ENCODE measurements at regions not wholly inside any gene's neighbourhood (a gene's known extent, or its start where the extent isn't known, plus 50 kb on each side); places are given as distances from the start of the nearest gene placed in this dataset.

GRCh38 chr13:63088226-63088625 lies 1672.6 kb upstream of the PCDH20 start:
- Histone ChIP-seq H3K9me3 (no peaks in the 10 kb centered on the region), H3K27ac (no peak overlapping the region), H3K36me3 (no peaks in the 10 kb centered on the region), H3K27me3 (no peaks in the 10 kb centered on the region), H3K4me1 (no peaks in the 10 kb centered on the region), H3K4me3 (no peak overlapping the region)
- no peak for DNase-seq (ENCODE audit: low spot score)
- no peak for TF ChIP-seq CTCF (IDR thresholded peaks at IDR 0.05)

- no peaks in the 10 kb centered on the region for H3K4me1 ChIP-seq
Measured at GRCh38 chr13:63086286-63086685, 1670.6 kb upstream of the PCDH20 start.

DNA sequence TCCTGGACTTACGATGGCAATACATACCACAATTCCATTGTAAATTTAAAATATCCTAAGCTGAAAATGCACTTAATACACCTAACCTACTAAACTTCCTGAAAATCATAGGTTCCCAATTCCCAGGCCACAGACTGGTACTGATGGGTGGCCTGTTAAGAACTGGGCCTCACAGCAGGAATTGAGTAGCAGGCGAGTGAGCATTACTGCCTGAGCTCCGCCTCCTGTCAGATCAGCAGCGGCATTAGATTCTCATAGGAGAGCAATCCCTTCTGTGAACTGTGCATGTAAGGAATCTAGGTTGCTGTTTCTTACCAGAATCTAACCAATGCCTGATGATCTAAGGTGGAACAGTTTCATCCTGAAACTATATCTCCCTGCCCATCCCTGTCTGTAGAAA lies 1670.2 kb upstream of the PCDH20 start:
- Histone ChIP-seq H3K27ac (no peak overlapping the region), H3K36me3 (no peaks in the 10 kb centered on the region), H3K4me1 (no peaks in the 10 kb centered on the region), H3K27me3 (no peaks in the 10 kb centered on the region), H3K9me3 (peaks cover 0 to 10% of the 10 kb centered on the region in 2 donors), H3K4me3 (no peak overlapping the region)
- no peak for DNase-seq (ENCODE audit: low spot score)
- no peak for TF ChIP-seq CTCF (IDR thresholded peaks at IDR 0.05)

More at GRCh38 chr13:63086286-63086685, 1670.6 kb upstream of the PCDH20 start:
- no peaks in the 10 kb centered on the region for H3K27me3 ChIP-seq
- peaks cover 0 to 5% of the 10 kb centered on the region in 2 donors for H3K9me3 ChIP-seq
- no peak overlapping the region for H3K4me3 ChIP-seq
- H3K27ac ChIP-seq = no peak overlapping the region
- DNase-seq (ENCODE audit: low spot score) = no peak
- no peak for TF ChIP-seq CTCF (IDR thresholded peaks at IDR 0.05)
- no peaks in the 10 kb centered on the region for H3K36me3 ChIP-seq

- Histone ChIP-seq H3K9me3 (peaks cover 0 to 17% of the 10 kb centered on the region in 2 donors), H3K36me3 (no peaks in the 10 kb centered on the region), H3K4me1 (no peaks in the 10 kb centered on the region), H3K27ac (no peak overlapping the region), H3K27me3 (no peaks in the 10 kb centered on the region), H3K4me3 (no peak overlapping the region)
- DNase-seq (ENCODE audit: low spot score) = no peak
- no peak for TF ChIP-seq CTCF (IDR thresholded peaks at IDR 0.05)
Measured at GRCh38 chr13:63081400-63082014, 1665.9 kb upstream of the PCDH20 start.

GRCh38 chr13:63075126-63075525 lies 1659.5 kb upstream of the PCDH20 start:
- Histone ChIP-seq H3K27me3 (no peaks in the 10 kb centered on the region), H3K4me1 (no peaks in the 10 kb centered on the region), H3K27ac (no peak overlapping the region), H3K36me3 (no peaks in the 10 kb centered on the region), H3K9me3 (peaks cover 0 to 1% of the 10 kb centered on the region in 2 donors), H3K4me3 (no peak overlapping the region)
- no peak for DNase-seq (ENCODE audit: low spot score)
- no peak for TF ChIP-seq CTCF (IDR thresholded peaks at IDR 0.05)

DNA sequence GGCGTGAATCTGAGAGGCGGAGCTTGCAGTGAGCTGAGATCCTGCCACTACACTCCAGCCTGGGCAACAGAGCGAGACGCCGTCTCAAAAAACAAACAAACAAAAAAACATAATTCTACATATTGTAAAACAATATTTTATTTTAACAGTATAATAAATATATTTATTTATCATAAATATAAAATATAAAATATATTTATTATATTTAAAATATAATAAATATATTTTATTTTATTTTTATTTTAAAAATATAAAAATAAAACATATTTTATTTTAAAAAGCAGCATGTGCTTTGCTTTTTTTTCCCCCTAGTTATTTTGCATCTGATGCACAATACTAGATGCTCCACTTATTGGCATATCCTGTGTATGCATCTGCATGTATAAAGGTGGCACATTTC lies 1634.6 kb upstream of the PCDH20 start:
- no peaks in the 10 kb centered on the region for H3K9me3 ChIP-seq
- H3K36me3 ChIP-seq = no peaks in the 10 kb centered on the region
- no peak overlapping the region for H3K4me3 ChIP-seq
- DNase-seq (ENCODE audit: low spot score) = no peak
- H3K27me3 ChIP-seq = no peaks in the 10 kb centered on the region
- no peak overlapping the region for H3K27ac ChIP-seq
- no peaks in the 10 kb centered on the region for H3K4me1 ChIP-seq
- TF ChIP-seq CTCF (IDR thresholded peaks at IDR 0.05) = no peak
